Caco-2 (cell line): ENCODE measurements at regions not wholly inside any gene's neighbourhood (a gene's known extent, or its start where the extent isn't known, plus 50 kb on each side); places are given as distances from the start of the nearest gene placed in this dataset.
A peak's percentile ranks its signal among the peaks of the same experiment; 100 is the strongest.

ENCODE experiments used
- BruUV-seq: library from RNA; stranded (reverse); fragments of 400-500 nt; replicated peaks from 2 replicates; lab custom pipeline; 2021; lab: Mats Ljungman, UMichigan
- CTCF ChIA-PET: fragments of 300-600 bp; sonication (Branson Sonifier 250); formaldehyde crosslinking; loops from one replicate; lab custom pipeline; 2022; ENCODE audit warnings: antibody characterized with exemption; lab: Charles Lee
- POLR2A ChIA-PET: fragments of 300-600 bp; sonication (Branson Sonifier 250); formaldehyde crosslinking; loops from one replicate; lab custom pipeline; 2022; ENCODE audit warnings: antibody characterized with exemption; lab: Charles Lee
- DNase-seq, 2 experiments: peaks; one replicate each; pipeline versions ENCODE4 v3.0.0 to v3.0.0-alpha.2; 2020 to 2022
- H3K27me3 ChIP-seq: replicated peaks from 2 replicates; pipeline ENCODE4 v1.6.0; 2011; ENCODE audit warnings: low read length; ENCODE audit not compliant: control insufficient read depth, insufficient read depth
- H3K36me3 ChIP-seq: 2 replicates; pipeline ENCODE4 v1.5.1; 2011; ENCODE audit warnings: low read length; ENCODE audit not compliant: control insufficient read depth, insufficient read depth
- H3K4me1 ChIP-seq: fragments of 250-450 bp; sonication (Bioruptor Pico); 2 replicates; pipeline ENCODE4 v1.5.1; 2020; ENCODE audit warnings: mild to moderate bottlenecking
- H3K4me3 ChIP-seq: 2 replicates; pipeline ENCODE4 v1.5.1; 2011; ENCODE audit warnings: low read depth, mild to moderate bottlenecking, control low read depth, low read length
- H3K9me3 ChIP-seq: fragments of 250-450 bp; sonication (Bioruptor Pico); 2 replicates; pipeline ENCODE4 v1.5.1; 2020; ENCODE audit warnings: mild to moderate bottlenecking, moderate library complexity
- H3K27ac Mint-ChIP-seq: one replicate; pipeline ENCODE4 v1.8.0; 2022; ENCODE audit warnings: mixed read lengths; ENCODE audit not compliant: unreplicated experiment
- H3K27me3 Mint-ChIP-seq: one replicate; pipeline ENCODE4 v1.8.0; 2022; ENCODE audit warnings: mixed read lengths; ENCODE audit not compliant: insufficient read depth, unreplicated experiment
- H3K36me3 Mint-ChIP-seq: one replicate; pipeline ENCODE4 v1.8.0; 2022; ENCODE audit warnings: mild to moderate bottlenecking, mixed read lengths; ENCODE audit not compliant: insufficient read depth, unreplicated experiment
- H3K4me1 Mint-ChIP-seq: one replicate; pipeline ENCODE4 v1.8.0; 2022; ENCODE audit warnings: low read depth, mixed read lengths; ENCODE audit not compliant: unreplicated experiment
- H3K4me3 Mint-ChIP-seq: one replicate; pipeline ENCODE4 v1.8.0; 2022; ENCODE audit warnings: mild to moderate bottlenecking, moderate library complexity, mixed read lengths; ENCODE audit not compliant: unreplicated experiment
- H3K9me3 Mint-ChIP-seq: one replicate; pipeline ENCODE4 v1.8.0; 2022; ENCODE audit warnings: mixed read lengths; ENCODE audit not compliant: unreplicated experiment
- CTCF ChIP-seq, 2 experiments: fragments of 200-600 bp in 1 of 2; IDR thresholded peaks; 1 replicate in 1 of 2; 2 replicates in 1 of 2; pipeline versions ENCODE4 v1.5.1 to v1.8.0; 2011 to 2022; ENCODE audit warnings: antibody characterized with exemption in 1 of 2, control low read depth in 1 of 2, inconsistent platforms in 1 of 2, low read depth in 1 of 2, low read length in 1 of 2, mild to moderate bottlenecking in 1 of 2, moderate library complexity in 1 of 2; ENCODE audit not compliant: insufficient read depth in 1 of 2, severe bottlenecking in 1 of 2, unreplicated experiment in 1 of 2
- intact Hi-C: fragments of 100-400 bp; cut with micrococcal nuclease; formaldehyde crosslinking; loops from one replicate; pipeline ENCODE4 v1.10.0; 2022; ENCODE audit not compliant: unreplicated experiment

DNA sequence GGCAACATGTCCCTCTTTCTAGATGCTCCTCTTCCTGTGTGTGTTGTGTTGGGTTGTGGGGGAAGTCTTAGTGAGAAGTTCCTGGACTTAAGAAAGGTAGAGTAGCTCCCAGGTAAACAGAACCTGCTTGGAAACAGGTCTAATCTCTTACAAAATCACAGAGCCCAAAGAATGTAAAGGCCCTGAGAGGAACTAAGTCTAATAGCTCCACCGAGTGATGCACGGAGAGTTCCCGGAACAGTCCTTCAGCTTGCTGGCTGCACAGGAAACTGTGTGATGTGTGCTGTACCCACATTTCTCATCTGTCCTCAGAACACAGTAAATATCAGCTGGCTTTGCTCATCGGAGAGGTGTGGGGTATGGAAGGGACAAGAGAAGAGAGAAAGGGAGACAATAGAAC lies 182.6 kb upstream of the LYZL1 start:
- Histone ChIP-seq H3K27me3 (no peaks in the 10 kb centered on the region), H3K4me1 (peaks cover 80% of the 10 kb centered on the region), H3K9me3 (0 out of 2 replicates have a peak, but pooled peaks cover 6% of the 10 kb centered on the region), H3K4me3 (no peak overlapping the region), H3K36me3 (no peaks in the 10 kb centered on the region)
- Mint-ChIP-seq H3K4me3 (peak overlapping the region; percentile 64), H3K27ac (peak overlapping the region; percentile 88), H3K9me3 (no peaks in the 10 kb centered on the region), H3K36me3 (peaks cover 19% of the 10 kb centered on the region), H3K27me3 (no peaks in the 10 kb centered on the region), H3K4me1 (peaks cover 70% of the 10 kb centered on the region)
- no peak for TF ChIP-seq CTCF (IDR thresholded peaks at IDR 0.05; ENCODE audit: insufficient read depth in 1 of 2, low read depth in 1 of 2, low read length in 1 of 2, severe bottlenecking in 1 of 2, unreplicated experiment in 1 of 2)
- intact Hi-C loops: loop anchor here (10.0 kb wide), 1 partner anchor 81 kb away; no protein-coding TSS in a partner anchor
- POLR2A ChIA-PET: interaction anchor here (0.6 kb wide), 1 partner anchor 303 kb away, joined by 3 read pairs; no protein-coding TSS in a partner anchor
- peak in 1 of 2 experiments; percentile 35 for DNase-seq
- CTCF ChIA-PET: interaction anchor here (1.1 to 1.3 kb wide), 4 partner anchors 13 to 442 kb away, joined by 3 to 5 read pairs (median 3); no protein-coding TSS in a partner anchor
- BruUV-seq: no TSS peak

DNA sequence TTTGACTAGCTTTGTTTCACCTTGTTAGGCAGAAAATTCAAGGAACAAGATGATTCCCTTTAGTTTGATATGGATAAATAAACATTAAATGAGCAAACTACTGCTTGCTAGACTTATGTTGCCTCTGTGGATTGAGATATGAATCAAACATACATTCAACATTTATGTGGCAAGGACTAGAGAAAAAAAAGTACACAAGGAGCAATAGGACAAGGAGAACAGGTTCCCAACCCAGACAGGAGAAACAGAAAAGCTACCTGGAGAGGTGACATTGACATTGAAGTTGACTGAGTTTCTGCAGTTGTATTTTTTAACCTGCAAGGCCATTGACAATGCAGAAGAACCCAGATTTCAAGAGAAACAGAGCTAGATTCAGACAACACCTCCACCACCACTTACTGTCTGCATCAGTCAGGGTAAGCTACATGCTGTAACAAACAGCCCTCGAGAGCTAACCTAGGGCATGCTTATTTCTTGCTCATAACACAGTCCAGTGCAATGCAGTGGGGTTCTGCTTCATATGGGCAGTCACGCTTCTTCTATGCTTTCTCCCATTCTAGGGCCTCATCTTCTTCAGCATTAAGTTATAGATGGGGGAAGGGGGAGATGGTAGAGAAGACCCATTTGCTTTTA lies 180.9 kb upstream of the LYZL1 start:
- Histone ChIP-seq H3K4me3 (no peak overlapping the region), H3K27me3 (no peaks in the 10 kb centered on the region), H3K4me1 (peaks cover 79% of the 10 kb centered on the region), H3K9me3 (0 out of 2 replicates have a peak, but pooled peaks cover 4% of the 10 kb centered on the region), H3K36me3 (no peaks in the 10 kb centered on the region)
- TF ChIP-seq CTCF (IDR thresholded peaks at IDR 0.05; ENCODE audit: insufficient read depth in 1 of 2, low read depth in 1 of 2, low read length in 1 of 2, severe bottlenecking in 1 of 2, unreplicated experiment in 1 of 2): no peak
- intact Hi-C loops: loop anchor here (2.0 to 10.0 kb wide), 2 partner anchors 83 to 111 kb away; no protein-coding TSS in a partner anchor
- H3K4me3 Mint-ChIP-seq: no peak overlapping the region
- ChIA-PET CTCF (no interaction called here), POLR2A (interaction anchor here (0.5 kb wide), 1 partner anchor 40 kb away, joined by 5 read pairs; no protein-coding TSS in a partner anchor)
- no TSS peak for BruUV-seq
- peaks cover 22% of the 10 kb centered on the region for H3K36me3 Mint-ChIP-seq
- H3K27me3 Mint-ChIP-seq: no peaks in the 10 kb centered on the region
- H3K4me1 Mint-ChIP-seq: peaks cover 64% of the 10 kb centered on the region
- H3K27ac Mint-ChIP-seq: peak overlapping the region; percentile 78
- peaks cover 4% of the 10 kb centered on the region for H3K9me3 Mint-ChIP-seq
- DNase-seq: no peak

GRCh38 chr10:29109707-29110571 lies 178.9 kb upstream of the LYZL1 start:
- no peak for TF ChIP-seq CTCF (IDR thresholded peaks at IDR 0.05; ENCODE audit: insufficient read depth in 1 of 2, low read depth in 1 of 2, low read length in 1 of 2, severe bottlenecking in 1 of 2, unreplicated experiment in 1 of 2)
- H3K4me1 ChIP-seq: peaks cover 68% of the 10 kb centered on the region
- POLR2A ChIA-PET: no interaction called here
- DNase-seq: peak; percentile 89 to 93
- Mint-ChIP-seq H3K36me3 (peaks cover 26% of the 10 kb centered on the region), H3K27me3 (no peaks in the 10 kb centered on the region), H3K9me3 (peaks cover 19% of the 10 kb centered on the region), H3K27ac (peak overlapping the region; percentile 78), H3K4me1 (peaks cover 63% of the 10 kb centered on the region), H3K4me3 (peak overlapping the region; percentile 57)
- CTCF ChIA-PET: interaction anchor here (0.7 kb wide), 1 partner anchor 31 kb away, joined by 3 read pairs; no protein-coding TSS in a partner anchor
- intact Hi-C loops: loop anchor here (1.0 to 10.0 kb wide), 7 partner anchors 31 to 433 kb away; partner anchors contain the start of gene BAMBI
- no peaks in the 10 kb centered on the region for H3K36me3 ChIP-seq
- H3K4me3 ChIP-seq: no peak overlapping the region
- H3K27me3 ChIP-seq: no peaks in the 10 kb centered on the region
- TSS peak; percentile 42 for BruUV-seq
- H3K9me3 ChIP-seq: no peaks in the 10 kb centered on the region
